Activated T-helper 1 cell treated with Interleukin-2 at 50 U/mL for 16 hours (primary cell): ENCODE measurements at regions not wholly inside any gene's neighbourhood (a gene's known extent, or its start where the extent isn't known, plus 50 kb on each side); places are given as distances from the start of the nearest gene placed in this dataset.
"Not testable (repeated sequence)": the region's sequence is repeated elsewhere in the genome, so short reads cannot be mapped to it uniquely, and the experiment has no call there.

Experiments used
- DNase-seq: peaks from one replicate; pipeline ENCODE4 v3.0.0-alpha.2; 2020; ENCODE audit warnings: low read depth

DNA sequence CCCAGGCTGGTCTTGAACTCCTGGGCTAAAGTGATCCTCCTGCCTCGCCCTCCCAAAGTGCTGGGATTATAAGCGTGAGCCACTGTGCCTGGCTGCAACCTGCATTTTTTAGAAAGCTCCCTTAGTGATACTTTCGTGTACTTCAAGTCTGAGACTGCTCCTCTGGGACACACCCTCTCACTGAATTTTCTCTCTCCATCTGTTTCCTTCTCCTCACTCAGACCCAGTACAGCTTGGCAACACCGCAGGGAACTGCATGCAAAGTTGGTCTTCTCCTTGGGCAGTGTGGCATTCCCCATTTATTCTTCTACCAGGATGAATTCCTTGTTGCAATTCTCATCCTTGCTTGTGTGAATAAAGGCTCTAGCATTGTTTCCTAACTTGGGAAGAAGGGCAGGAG lies 175.9 kb downstream of the LPIN1 start:
- no peak for DNase-seq

DNA sequence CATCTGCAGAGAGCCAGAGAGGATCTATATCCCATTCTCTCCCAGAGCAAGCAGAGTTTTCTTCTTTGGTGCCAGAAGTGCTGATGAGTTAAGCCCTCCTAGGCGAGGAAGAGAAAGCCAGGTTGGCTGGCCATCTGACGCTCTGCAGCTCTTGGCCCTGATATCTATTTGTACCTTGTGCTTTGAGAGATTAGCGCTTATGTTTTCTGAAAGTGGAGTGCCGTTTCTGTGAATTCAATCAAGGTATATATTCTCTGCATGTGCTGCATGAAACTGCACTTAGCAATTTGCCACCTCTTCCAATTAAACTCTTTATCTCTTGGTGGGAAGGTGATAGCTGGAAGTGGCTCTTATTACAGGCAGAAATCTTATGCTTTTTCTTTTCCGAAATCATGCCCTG lies 177.5 kb downstream of the LPIN1 start:
- no peak for DNase-seq

GRCh38 chr2:11925295-11926066 lies 179.0 kb downstream of the LPIN1 start:
- no peak for DNase-seq

GRCh38 chr2:11930211-11930761 lies 183.9 kb downstream of the LPIN1 start:
- DNase-seq: no peak

DNA sequence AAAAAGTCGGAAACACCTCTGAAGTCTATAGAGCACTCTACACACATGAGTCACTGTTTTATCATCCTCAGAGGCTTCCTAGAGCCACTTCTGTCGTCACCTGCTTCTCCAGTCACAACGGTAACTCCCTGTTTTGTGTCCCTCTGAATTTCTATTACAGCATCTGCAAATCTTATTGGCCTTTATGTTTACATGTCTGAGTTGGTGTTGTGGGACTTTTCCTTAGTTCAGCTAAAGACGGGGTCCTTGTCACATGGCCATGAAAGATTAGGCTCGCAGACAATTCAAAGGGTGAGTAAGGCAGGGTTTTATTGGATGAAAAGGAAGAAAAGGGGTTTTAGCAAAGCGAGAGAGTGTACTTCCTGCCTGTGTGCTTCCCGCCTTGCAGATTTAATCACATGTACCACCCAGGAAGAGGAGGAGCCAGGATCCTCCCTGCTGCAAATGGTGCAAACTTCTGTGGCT lies 185.6 kb downstream of the LPIN1 start:
- DNase-seq: no peak

GRCh38 chr2:11932962-11933361 lies 186.5 kb downstream of the LPIN1 start:
- DNase-seq: no peak

- DNase-seq: no peak
These were observed 187.4 kb downstream of the LPIN1 start for GRCh38 chr2:11933854-11934253.

- DNase-seq: no peak
These were observed 190.3 kb downstream of the LPIN1 start for GRCh38 chr2:11936761-11937160.

DNA sequence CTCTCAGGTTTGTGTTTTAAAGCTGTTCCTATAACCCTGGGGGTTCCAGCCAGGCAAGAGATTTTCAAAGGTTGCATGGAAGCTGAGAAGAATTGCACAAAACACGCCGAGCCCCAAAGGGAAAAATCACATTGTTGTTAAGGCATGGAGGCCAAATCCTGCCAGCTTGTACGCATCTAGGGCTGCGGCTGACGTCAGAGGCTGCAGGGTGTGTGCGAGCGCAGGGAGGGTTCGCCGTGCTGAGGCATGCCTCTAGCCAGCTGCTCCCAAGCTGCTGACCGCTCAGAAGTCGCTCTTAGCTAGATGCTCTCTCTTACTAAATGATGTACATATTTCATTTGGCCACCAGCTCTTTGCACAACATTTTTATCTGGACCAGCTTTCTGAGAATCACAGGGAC lies 191.8 kb downstream of the LPIN1 start:
- DNase-seq: no peak

- DNase-seq: no peak
These were observed 193.1 kb downstream of the LPIN1 start for GRCh38 chr2:11939523-11939922.

DNA sequence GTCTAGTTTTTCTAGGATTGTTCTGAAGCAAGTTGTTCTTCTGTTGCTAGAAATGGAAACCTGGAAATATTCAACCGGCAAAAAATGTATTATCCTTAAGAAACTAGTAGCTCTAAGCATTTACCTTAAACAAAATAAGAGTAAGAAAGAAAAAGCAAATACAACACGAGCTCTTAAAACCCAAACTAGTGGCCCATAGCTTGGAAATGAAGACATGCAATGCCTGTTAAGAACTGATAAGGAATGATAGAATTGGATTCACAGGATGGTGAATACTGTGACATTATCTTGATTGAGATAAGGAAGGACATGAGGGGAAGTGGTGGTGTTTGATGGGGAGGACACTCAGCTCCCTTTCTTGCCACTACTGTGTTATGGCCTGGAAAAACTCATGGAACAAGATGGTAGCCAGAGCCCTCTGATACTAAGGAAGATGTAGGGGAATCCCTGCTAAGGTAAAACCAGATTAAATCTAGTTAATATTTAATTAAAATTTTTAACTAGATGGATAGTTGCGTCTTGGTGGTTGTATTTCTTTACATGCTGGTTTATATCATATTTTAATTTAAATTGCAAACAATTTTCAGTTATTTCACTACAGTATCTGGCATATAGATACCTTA lies 193.8 kb downstream of the LPIN1 start:
- no peak for DNase-seq

- no peak for DNase-seq
These were observed 194.4 kb downstream of the LPIN1 start for GRCh38 chr2:11940799-11941198.

- DNase-seq: no peak
These were observed 195.1 kb downstream of the LPIN1 start for GRCh38 chr2:11941201-11942177.

- no peak for DNase-seq
These were observed 195.7 kb downstream of the LPIN1 start for GRCh38 chr2:11942178-11942569.

- no peak for DNase-seq
These were observed 197.9 kb downstream of the LPIN1 start for GRCh38 chr2:11944311-11944710.

DNA sequence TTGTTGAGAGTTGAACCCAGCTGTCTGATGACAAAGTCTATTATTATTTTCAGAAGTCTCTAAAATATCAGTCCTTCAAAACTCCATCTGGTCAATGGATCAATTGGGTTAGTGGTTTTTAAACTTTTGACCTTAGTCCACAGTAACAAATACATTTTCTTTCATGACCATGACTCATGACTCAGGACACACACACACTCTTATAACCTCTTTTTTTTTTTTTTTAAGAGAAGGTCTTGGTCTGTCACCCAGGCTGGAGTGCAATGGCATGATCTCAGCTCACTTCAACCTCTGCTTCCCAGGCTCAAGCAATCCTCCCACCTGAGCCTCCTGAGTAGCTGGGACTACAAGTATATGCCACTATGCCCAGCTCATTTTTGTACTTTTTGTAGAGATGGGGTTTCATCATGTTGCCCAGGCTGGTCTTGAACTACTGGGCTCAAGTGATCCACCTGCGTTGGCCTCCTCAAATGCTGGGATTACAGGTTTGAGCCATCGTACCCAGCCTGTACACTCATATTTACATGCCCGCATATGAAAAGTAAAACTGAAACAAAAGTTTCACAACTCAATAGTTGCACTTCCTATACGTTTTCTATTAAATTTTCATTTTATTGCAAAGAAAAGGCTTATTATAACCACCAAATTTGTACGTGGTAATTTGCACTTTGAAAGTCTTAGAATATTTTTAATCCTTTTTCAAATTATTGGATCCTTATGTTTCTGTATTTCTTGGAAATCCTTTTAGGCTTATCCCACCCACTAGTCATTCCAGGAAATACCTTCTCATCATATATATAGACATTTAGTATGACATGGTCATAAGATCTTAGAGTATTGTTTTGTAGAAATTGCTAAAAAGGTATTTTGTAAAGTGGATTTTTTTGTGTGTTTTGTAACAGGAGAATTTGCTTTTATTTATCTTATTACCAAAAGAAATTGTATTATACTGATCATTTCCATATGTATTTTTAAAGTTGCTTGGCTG lies 199.0 kb downstream of the LPIN1 start:
- no peak for DNase-seq

DNA sequence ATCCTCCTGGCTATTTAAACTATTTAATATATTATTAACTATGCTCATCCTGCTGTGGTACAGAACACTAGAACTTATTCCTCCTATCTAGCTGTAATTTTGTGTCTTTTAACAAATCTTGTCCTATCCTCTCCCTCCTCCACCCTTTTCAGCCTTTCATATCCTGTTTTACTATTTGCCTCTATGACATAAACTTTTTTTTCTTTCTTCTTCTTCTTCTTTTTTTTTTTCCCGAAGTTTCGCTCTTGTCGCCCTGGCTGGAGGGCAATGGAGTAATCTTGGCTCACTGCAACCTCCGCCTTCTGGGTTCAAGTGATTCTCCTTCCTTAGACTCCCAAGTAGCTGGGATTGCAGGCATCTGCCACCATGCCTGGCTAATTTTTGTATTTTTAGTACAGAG lies 201.5 kb downstream of the LPIN1 start:
- no peak for DNase-seq

- DNase-seq: no peak
These were observed 203.5 kb downstream of the LPIN1 start for GRCh38 chr2:11949732-11950523.

DNA sequence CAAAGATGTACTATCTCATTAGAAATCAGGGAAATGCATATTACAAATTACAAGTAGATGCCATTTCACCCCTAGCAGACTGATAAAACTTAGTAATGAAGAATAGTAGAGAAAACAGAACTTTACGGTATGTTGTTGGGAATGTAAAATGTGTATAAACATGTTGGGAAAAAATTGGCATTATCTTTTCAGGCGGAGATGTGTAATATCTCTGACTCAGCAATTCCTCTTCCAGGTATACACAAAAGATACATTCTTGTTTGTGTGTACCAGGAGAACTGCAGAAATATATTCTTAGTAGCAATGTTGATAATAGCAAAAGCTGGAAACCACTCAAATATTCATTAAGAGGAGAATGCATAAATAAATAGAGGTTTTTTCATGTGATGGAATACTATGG lies 204.5 kb downstream of the LPIN1 start:
- DNase-seq: no peak

- DNase-seq: not testable (repeated sequence)
These were observed 205.1 kb downstream of the LPIN1 start for GRCh38 chr2:11951492-11951891.
